MM.1S (cell line): ENCODE measurements at regions not wholly inside any gene's neighbourhood (a gene's known extent, or its start where the extent isn't known, plus 50 kb on each side); places are given as distances from the start of the nearest gene placed in this dataset.

Experiments
- DNase-seq: peaks from one replicate; pipeline ENCODE4 v3.0.0-alpha.2; 2015
- H2AFZ ChIP-seq: fragments of 300-600 bp; sonication (generic); 2 replicates; pipeline ENCODE4 v1.6.0; 2016; ENCODE audit warnings: antibody characterized with exemption, low read length
- H3F3A ChIP-seq: fragments of 300-600 bp; sonication (generic); 2 replicates; pipeline ENCODE4 v1.6.1; 2016; ENCODE audit warnings: mild to moderate bottlenecking, antibody characterized with exemption, low read length, moderate library complexity, mixed read lengths; ENCODE audit not compliant: insufficient read depth
- H3K27ac ChIP-seq: fragments of 300-600 bp; sonication (generic); 2 replicates; pipeline ENCODE4 v1.5.1; 2016; ENCODE audit warnings: mild to moderate bottlenecking, low read length
- H3K27me3 ChIP-seq: fragments of 300-600 bp; sonication (generic); replicated peaks from 2 replicates; pipeline ENCODE4 v1.6.0; 2016; ENCODE audit warnings: low read length; ENCODE audit not compliant: insufficient read depth
- H3K36me3 ChIP-seq: fragments of 300-600 bp; sonication (generic); replicated peaks from 2 replicates; pipeline ENCODE4 v1.6.1; 2016; ENCODE audit warnings: mild to moderate bottlenecking, low read length, mixed read lengths; ENCODE audit not compliant: insufficient read depth
- H3K4me1 ChIP-seq: fragments of 300-600 bp; sonication (generic); 2 replicates; pipeline ENCODE4 v1.6.1; 2016; ENCODE audit warnings: low read length, mixed read lengths
- H3K4me2 ChIP-seq: fragments of 300-600 bp; sonication (generic); 2 replicates; pipeline ENCODE4 v1.6.0; 2016; ENCODE audit warnings: low read depth, low read length
- H3K4me3 ChIP-seq: fragments of 300-600 bp; sonication (generic); 2 replicates; pipeline ENCODE4 v1.5.1; 2016; ENCODE audit warnings: low read length, mixed read lengths
- H3K79me2 ChIP-seq: fragments of 300-600 bp; sonication (generic); 2 replicates; pipeline ENCODE4 v1.6.1; 2016; ENCODE audit warnings: mixed run types, low read length, mixed read lengths
- H3K9ac ChIP-seq: fragments of 300-600 bp; sonication (generic); 2 replicates; pipeline ENCODE4 v1.6.1; 2016; ENCODE audit warnings: low read length, mixed read lengths
- H3K9me2 ChIP-seq: fragments of 300-600 bp; sonication (generic); replicated peaks from 2 replicates; pipeline ENCODE4 v1.6.1; 2016; ENCODE audit warnings: mild to moderate bottlenecking, low read length, mixed read lengths; ENCODE audit not compliant: insufficient read depth
- H3K9me3 ChIP-seq: fragments of 300-600 bp; sonication (generic); replicated peaks from 2 replicates; pipeline ENCODE4 v1.6.1; 2016; ENCODE audit warnings: mild to moderate bottlenecking, low read length, mixed read lengths; ENCODE audit not compliant: insufficient read depth
- H4K20me1 ChIP-seq: fragments of 300-600 bp; sonication (generic); 2 replicates; pipeline ENCODE4 v1.6.1; 2016; ENCODE audit warnings: mild to moderate bottlenecking, low read length, moderate library complexity, mixed read lengths; ENCODE audit not compliant: insufficient read depth
- EZH2 ChIP-seq: fragments of 300-600 bp; sonication (generic); optimal IDR thresholded peaks from 2 replicates; pipeline ENCODE3; 2017; ENCODE audit warnings: low read depth, mild to moderate bottlenecking, antibody characterized with exemption, low read length, mixed read lengths
- EZH2phosphoT487 ChIP-seq: fragments of 300-600 bp; sonication (generic); IDR thresholded peaks from 2 replicates; pipeline ENCODE4 v1.6.1; 2018; ENCODE audit warnings: antibody characterized with exemption, low read length
- TF ChIP-seq, protein P1 (sequence below): fragments of 300-600 bp; sonication (generic); IDR thresholded peaks from 2 replicates; pipeline ENCODE4 v1.5.1; 2016; ENCODE audit warnings: antibody characterized with exemption, low read length, mixed read lengths

- H2AFZ ChIP-seq: no peak overlapping the region
- H3K4me2 ChIP-seq: no peak overlapping the region
Measured at GRCh38 chr15:36502509-36502908, 76.9 kb upstream of the CDIN1 start.

GRCh38 chr15:36506733-36507356 lies 72.6 kb upstream of the CDIN1 start:
- H4K20me1 ChIP-seq: no peaks in the 10 kb centered on the region
- no peak overlapping the region for H3K4me2 ChIP-seq
- no peaks in the 10 kb centered on the region for H3K79me2 ChIP-seq
- no peaks in the 10 kb centered on the region for H3F3A ChIP-seq
- H3K4me1 ChIP-seq: no peaks in the 10 kb centered on the region
- no peak for TF ChIP-seq EZH2phosphoT487
- TF ChIP-seq, protein P1, sequence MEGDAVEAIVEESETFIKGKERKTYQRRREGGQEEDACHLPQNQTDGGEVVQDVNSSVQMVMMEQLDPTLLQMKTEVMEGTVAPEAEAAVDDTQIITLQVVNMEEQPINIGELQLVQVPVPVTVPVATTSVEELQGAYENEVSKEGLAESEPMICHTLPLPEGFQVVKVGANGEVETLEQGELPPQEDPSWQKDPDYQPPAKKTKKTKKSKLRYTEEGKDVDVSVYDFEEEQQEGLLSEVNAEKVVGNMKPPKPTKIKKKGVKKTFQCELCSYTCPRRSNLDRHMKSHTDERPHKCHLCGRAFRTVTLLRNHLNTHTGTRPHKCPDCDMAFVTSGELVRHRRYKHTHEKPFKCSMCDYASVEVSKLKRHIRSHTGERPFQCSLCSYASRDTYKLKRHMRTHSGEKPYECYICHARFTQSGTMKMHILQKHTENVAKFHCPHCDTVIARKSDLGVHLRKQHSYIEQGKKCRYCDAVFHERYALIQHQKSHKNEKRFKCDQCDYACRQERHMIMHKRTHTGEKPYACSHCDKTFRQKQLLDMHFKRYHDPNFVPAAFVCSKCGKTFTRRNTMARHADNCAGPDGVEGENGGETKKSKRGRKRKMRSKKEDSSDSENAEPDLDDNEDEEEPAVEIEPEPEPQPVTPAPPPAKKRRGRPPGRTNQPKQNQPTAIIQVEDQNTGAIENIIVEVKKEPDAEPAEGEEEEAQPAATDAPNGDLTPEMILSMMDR: no peak
- no peak for TF ChIP-seq EZH2
- H3K27me3 ChIP-seq: no peaks in the 10 kb centered on the region
- H3K9ac ChIP-seq: no peak overlapping the region
- no peak overlapping the region for H2AFZ ChIP-seq
- no peak for DNase-seq
- no peaks in the 10 kb centered on the region for H3K36me3 ChIP-seq
- no peak overlapping the region for H3K27ac ChIP-seq
- no peaks in the 10 kb centered on the region for H3K9me2 ChIP-seq
- no peak overlapping the region for H3K4me3 ChIP-seq
- H3K9me3 ChIP-seq: no peaks in the 10 kb centered on the region

More at GRCh38 chr15:36502509-36502908, 76.9 kb upstream of the CDIN1 start:
- Histone ChIP-seq H3K36me3 (no peaks in the 10 kb centered on the region), H3K9me2 (no peaks in the 10 kb centered on the region), H3K4me3 (no peak overlapping the region), H3K4me1 (no peaks in the 10 kb centered on the region), H3K9ac (no peak overlapping the region), H3F3A (no peaks in the 10 kb centered on the region), H3K9me3 (no peaks in the 10 kb centered on the region), H3K27me3 (no peaks in the 10 kb centered on the region), H3K79me2 (no peaks in the 10 kb centered on the region), H3K27ac (no peak overlapping the region), H4K20me1 (no peaks in the 10 kb centered on the region)
- no peak for TF ChIP-seq EZH2phosphoT487
- TF ChIP-seq EZH2: no peak
- TF ChIP-seq, protein P1: no peak
- DNase-seq: no peak

- Histone ChIP-seq H2AFZ (no peak overlapping the region), H3K9me2 (no peaks in the 10 kb centered on the region), H3K4me1 (no peaks in the 10 kb centered on the region), H3K27ac (no peak overlapping the region), H3K27me3 (no peaks in the 10 kb centered on the region), H3K4me2 (no peak overlapping the region), H3K4me3 (no peak overlapping the region), H3K9ac (no peak overlapping the region), H4K20me1 (no peaks in the 10 kb centered on the region), H3F3A (no peaks in the 10 kb centered on the region), H3K79me2 (no peaks in the 10 kb centered on the region), H3K36me3 (no peaks in the 10 kb centered on the region), H3K9me3 (no peaks in the 10 kb centered on the region)
- no peak for TF ChIP-seq EZH2phosphoT487
- no peak for TF ChIP-seq EZH2
- TF ChIP-seq, protein P1: no peak
- no peak for DNase-seq
Measured at GRCh38 chr15:36507458-36507857, 72.0 kb upstream of the CDIN1 start.
